WI38 (cell line): ENCODE measurements at regions not wholly inside any gene's neighbourhood (a gene's known extent, or its start where the extent isn't known, plus 50 kb on each side); places are given as distances from the start of the nearest gene placed in this dataset.

ENCODE experiments used
- H3K4me3 ChIP-seq: 2 replicates; pipeline ENCODE4 v1.5.1; 2011; ENCODE audit warnings: low read depth, mild to moderate bottlenecking, control low read depth, low read length
- CTCF ChIP-seq: IDR thresholded peaks from 2 replicates; pipeline ENCODE4 v1.5.1; 2012; ENCODE audit warnings: low read depth, mild to moderate bottlenecking, control low read depth, low read length

GRCh38 chr2:240284503-240285259, 144.2 kb upstream of the OTOS start:
- H3K4me3 ChIP-seq = no peak overlapping the region
- TF ChIP-seq CTCF = no peak

GRCh38 chr2:240285725-240286124, 145.3 kb upstream of the OTOS start:
- no peak for TF ChIP-seq CTCF
- no peak overlapping the region for H3K4me3 ChIP-seq

GRCh38 chr2:240286596-240286995, 146.1 kb upstream of the OTOS start:
- no peak overlapping the region for H3K4me3 ChIP-seq
- TF ChIP-seq CTCF = no peak

- H3K4me3 ChIP-seq = no peak overlapping the region
- TF ChIP-seq CTCF = no peak
Measured at GRCh38 chr2:240287011-240287410, 146.6 kb upstream of the OTOS start.

GRCh38 chr2:240287496-240288086, 147.1 kb upstream of the OTOS start:
- no peak overlapping the region for H3K4me3 ChIP-seq

GRCh38 chr2:240288087-240288521, 147.4 kb upstream of the GPC1 start:
- no peak overlapping the region for H3K4me3 ChIP-seq
- TF ChIP-seq CTCF = no peak

More at GRCh38 chr2:240287496-240288086, 147.1 kb upstream of the OTOS start:
- no peak for TF ChIP-seq CTCF

- no peak for TF ChIP-seq CTCF
- no peak overlapping the region for H3K4me3 ChIP-seq
Measured at GRCh38 chr2:240289701-240290431, 145.6 kb upstream of the GPC1 start.
